PC-3 (cell line): ENCODE measurements at regions not wholly inside any gene's neighbourhood (a gene's known extent, or its start where the extent isn't known, plus 50 kb on each side); places are given as distances from the start of the nearest gene placed in this dataset.

ENCODE experiments used
- EZH2 ChIP-seq: fragments of 300-600 bp; sonication (generic); IDR thresholded peaks from one replicate; pipeline ENCODE4 v1.6.1; 2017; ENCODE audit warnings: antibody characterized with exemption, mild to moderate bottlenecking, low read length; ENCODE audit not compliant: unreplicated experiment
- EZH2phosphoT487 ChIP-seq: fragments of 300-600 bp; sonication (generic); IDR thresholded peaks from 2 replicates; pipeline ENCODE4 v1.6.1; 2018; ENCODE audit warnings: mild to moderate bottlenecking, antibody characterized with exemption, low read length, borderline replicate concordance
- TF ChIP-seq, protein P1 (sequence below): fragments of 300-600 bp; sonication (generic); conservative IDR thresholded peaks from 2 replicates; pipeline ENCODE4 v1.5.1; 2017; ENCODE audit warnings: antibody characterized with exemption, low read depth, mild to moderate bottlenecking, low read length

DNA sequence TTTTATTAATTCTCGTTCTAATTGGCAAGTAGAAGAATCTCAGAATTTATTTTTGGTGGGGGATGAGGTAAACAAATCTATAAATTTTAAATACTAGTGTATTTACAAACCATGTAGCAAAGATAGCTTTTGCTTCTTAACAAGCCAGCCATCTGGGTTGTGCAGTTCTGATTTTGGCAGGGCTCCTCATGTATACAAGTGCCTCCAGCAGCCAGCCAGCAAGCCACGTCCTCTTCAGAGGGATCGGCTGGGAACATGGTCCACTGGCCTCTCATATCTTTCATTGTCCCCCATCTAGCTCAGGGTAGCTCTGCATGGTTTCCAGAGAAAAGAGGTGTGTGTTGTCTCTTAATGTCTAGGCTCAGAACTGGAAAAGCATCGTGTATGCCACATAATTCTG, 659.1 kb downstream of the MRPL39 start:
- TF ChIP-seq, protein P1, sequence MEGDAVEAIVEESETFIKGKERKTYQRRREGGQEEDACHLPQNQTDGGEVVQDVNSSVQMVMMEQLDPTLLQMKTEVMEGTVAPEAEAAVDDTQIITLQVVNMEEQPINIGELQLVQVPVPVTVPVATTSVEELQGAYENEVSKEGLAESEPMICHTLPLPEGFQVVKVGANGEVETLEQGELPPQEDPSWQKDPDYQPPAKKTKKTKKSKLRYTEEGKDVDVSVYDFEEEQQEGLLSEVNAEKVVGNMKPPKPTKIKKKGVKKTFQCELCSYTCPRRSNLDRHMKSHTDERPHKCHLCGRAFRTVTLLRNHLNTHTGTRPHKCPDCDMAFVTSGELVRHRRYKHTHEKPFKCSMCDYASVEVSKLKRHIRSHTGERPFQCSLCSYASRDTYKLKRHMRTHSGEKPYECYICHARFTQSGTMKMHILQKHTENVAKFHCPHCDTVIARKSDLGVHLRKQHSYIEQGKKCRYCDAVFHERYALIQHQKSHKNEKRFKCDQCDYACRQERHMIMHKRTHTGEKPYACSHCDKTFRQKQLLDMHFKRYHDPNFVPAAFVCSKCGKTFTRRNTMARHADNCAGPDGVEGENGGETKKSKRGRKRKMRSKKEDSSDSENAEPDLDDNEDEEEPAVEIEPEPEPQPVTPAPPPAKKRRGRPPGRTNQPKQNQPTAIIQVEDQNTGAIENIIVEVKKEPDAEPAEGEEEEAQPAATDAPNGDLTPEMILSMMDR: no peak
- TF ChIP-seq EZH2 (no peak), EZH2phosphoT487 (no peak)
